ENCODE measurements at regions not wholly inside any gene's neighbourhood (a gene's known extent, or its start where the extent isn't known, plus 50 kb on each side); places are given as distances from the start of the nearest gene placed in this dataset.

- no peak for TF ChIP-seq EZH2phosphoT487 (IDR thresholded peaks at IDR 0.05; ENCODE audit: low read length)
- no peak for TF ChIP-seq CTCF (IDR thresholded peaks at IDR 0.05; ENCODE audit: low read length)
Measured at GRCh38 chr10:42523098-42523497, 115.3 kb downstream of the ZNF33B start.

Measured in MM.1S (cell line).